ENCODE measurements at regions not wholly inside any gene's neighbourhood (a gene's known extent, or its start where the extent isn't known, plus 50 kb on each side); places are given as distances from the start of the nearest gene placed in this dataset.
"Not testable (repeated sequence)": the region's sequence is repeated elsewhere in the genome, so short reads cannot be mapped to it uniquely, and the experiment has no call there.

- Mint-ChIP-seq H3K36me3 (no peaks in the 10 kb centered on the region), H3K27ac (no peak overlapping the region), H3K9me3 (no peaks in the 10 kb centered on the region), H3K27me3 (peaks cover 5% of the 10 kb centered on the region), H3K4me1 (no peaks in the 10 kb centered on the region), H3K4me3 (no peak overlapping the region)
- no peak for DNase-seq
- CTCF ChIA-PET, result no interaction called here
These were observed 188.9 kb downstream of the ASMT start for GRCh38 chrX:1803741-1804140.

- H3K4me1 Mint-ChIP-seq, result no peaks in the 10 kb centered on the region
- CTCF ChIA-PET, result no interaction called here
- H3K4me3 Mint-ChIP-seq, result no peak overlapping the region
- peaks cover 5% of the 10 kb centered on the region for H3K27me3 Mint-ChIP-seq
- no peaks in the 10 kb centered on the region for H3K9me3 Mint-ChIP-seq
- no peak overlapping the region for H3K27ac Mint-ChIP-seq
- DNase-seq, result no peak
- no peaks in the 10 kb centered on the region for H3K36me3 Mint-ChIP-seq
These were observed 192.5 kb downstream of the ASMT start for GRCh38 chrX:1807301-1807731.

- no peak overlapping the region for H3K4me3 Mint-ChIP-seq
- DNase-seq, result no peak
- H3K9me3 Mint-ChIP-seq, result no peaks in the 10 kb centered on the region
- H3K27ac Mint-ChIP-seq, result no peak overlapping the region
- H3K4me1 Mint-ChIP-seq, result peaks cover 3% of the 10 kb centered on the region
- CTCF ChIA-PET, result no interaction called here
- no peaks in the 10 kb centered on the region for H3K36me3 Mint-ChIP-seq
- peaks cover 5% of the 10 kb centered on the region for H3K27me3 Mint-ChIP-seq
These were observed 194.7 kb downstream of the ASMT start for GRCh38 chrX:1809581-1809980.

GRCh38 chrX:1813809-1814208 is 198.9 kb downstream of the ASMT start:
- H3K4me1 Mint-ChIP-seq, result peaks cover 3% of the 10 kb centered on the region
- no peaks in the 10 kb centered on the region for H3K36me3 Mint-ChIP-seq
- CTCF ChIA-PET, result no interaction called here
- no peak for DNase-seq
- no peak overlapping the region for H3K4me3 Mint-ChIP-seq
- H3K9me3 Mint-ChIP-seq, result peaks cover 13% of the 10 kb centered on the region
- H3K27ac Mint-ChIP-seq, result no peak overlapping the region
- no peaks in the 10 kb centered on the region for H3K27me3 Mint-ChIP-seq

GRCh38 chrX:1815456-1816175 is 200.8 kb downstream of the ASMT start:
- DNase-seq, result no peak
- CTCF ChIA-PET, result no interaction called here
- H3K4me3 Mint-ChIP-seq, result no peak overlapping the region
- peaks cover 3% of the 10 kb centered on the region for H3K4me1 Mint-ChIP-seq
- H3K9me3 Mint-ChIP-seq, result peaks cover 22% of the 10 kb centered on the region
- no peak overlapping the region for H3K27ac Mint-ChIP-seq
- no peaks in the 10 kb centered on the region for H3K36me3 Mint-ChIP-seq
- no peaks in the 10 kb centered on the region for H3K27me3 Mint-ChIP-seq

GRCh38 chrX:1816387-1816982 is 201.6 kb downstream of the ASMT start:
- CTCF ChIA-PET, H3K36me3 Mint-ChIP-seq, H3K27ac Mint-ChIP-seq: not testable (repeated sequence)

GRCh38 chrX:1821846-1822245 is 207.0 kb downstream of the ASMT start:
- Mint-ChIP-seq H3K9me3 (peaks cover 21% of the 10 kb centered on the region), H3K4me1 (no peaks in the 10 kb centered on the region), H3K27ac (no peak overlapping the region), H3K27me3 (no peaks in the 10 kb centered on the region), H3K36me3 (no peaks in the 10 kb centered on the region), H3K4me3 (no peak overlapping the region)
- DNase-seq, result no peak
- CTCF ChIA-PET, result no interaction called here

More at GRCh38 chrX:1816387-1816982, 201.6 kb downstream of the ASMT start:
- not testable (repeated sequence) for DNase-seq, H3K4me3 Mint-ChIP-seq, H3K4me1 Mint-ChIP-seq, H3K27me3 Mint-ChIP-seq
- H3K9me3 Mint-ChIP-seq, result peaks cover 22% of the 10 kb centered on the region

GRCh38 chrX:1824855-1825254 is 210.0 kb downstream of the ASMT start:
- no peak overlapping the region for H3K27ac Mint-ChIP-seq
- no peak for DNase-seq
- no peaks in the 10 kb centered on the region for H3K36me3 Mint-ChIP-seq
- H3K4me3 Mint-ChIP-seq, result no peak overlapping the region
- CTCF ChIA-PET, result no interaction called here
- H3K4me1 Mint-ChIP-seq, result no peaks in the 10 kb centered on the region
- H3K9me3 Mint-ChIP-seq, result peaks cover 8% of the 10 kb centered on the region
- no peaks in the 10 kb centered on the region for H3K27me3 Mint-ChIP-seq

- CTCF ChIA-PET, result no interaction called here
- Mint-ChIP-seq H3K4me3 (no peak overlapping the region), H3K4me1 (no peaks in the 10 kb centered on the region), H3K36me3 (no peaks in the 10 kb centered on the region), H3K27ac (no peak overlapping the region), H3K27me3 (peaks cover 3% of the 10 kb centered on the region), H3K9me3 (peaks cover 4% of the 10 kb centered on the region)
- DNase-seq, result no peak
These were observed 218.9 kb downstream of the ASMT start for GRCh38 chrX:1833656-1834360.

- peaks cover 6% of the 10 kb centered on the region for H3K9me3 Mint-ChIP-seq
- H3K4me1 Mint-ChIP-seq, result no peaks in the 10 kb centered on the region
- no peak overlapping the region for H3K4me3 Mint-ChIP-seq
- no peaks in the 10 kb centered on the region for H3K36me3 Mint-ChIP-seq
- no peak for DNase-seq
- CTCF ChIA-PET, result no interaction called here
- peaks cover 3% of the 10 kb centered on the region for H3K27me3 Mint-ChIP-seq
- H3K27ac Mint-ChIP-seq, result no peak overlapping the region
These were observed 220.2 kb downstream of the ASMT start for GRCh38 chrX:1835056-1835455.

GRCh38 chrX:1836683-1837082 is 221.8 kb downstream of the ASMT start:
- Mint-ChIP-seq H3K27me3 (peaks cover 3% of the 10 kb centered on the region), H3K27ac (no peak overlapping the region), H3K4me3 (no peak overlapping the region), H3K36me3 (no peaks in the 10 kb centered on the region), H3K9me3 (peaks cover 8% of the 10 kb centered on the region), H3K4me1 (no peaks in the 10 kb centered on the region)
- DNase-seq, result no peak
- CTCF ChIA-PET, result no interaction called here

GRCh38 chrX:1841746-1842145 is 226.9 kb downstream of the ASMT start:
- Mint-ChIP-seq H3K36me3 (no peaks in the 10 kb centered on the region), H3K9me3 (peaks cover 8% of the 10 kb centered on the region), H3K27me3 (no peaks in the 10 kb centered on the region), H3K4me1 (no peaks in the 10 kb centered on the region), H3K4me3 (no peak overlapping the region), H3K27ac (no peak overlapping the region)
- CTCF ChIA-PET, result no interaction called here
- no peak for DNase-seq

- CTCF ChIA-PET, DNase-seq, H3K9me3 Mint-ChIP-seq, H3K4me1 Mint-ChIP-seq, H3K27me3 Mint-ChIP-seq, H3K4me3 Mint-ChIP-seq, H3K36me3 Mint-ChIP-seq, H3K27ac Mint-ChIP-seq: not testable (repeated sequence)
These were observed 232.1 kb downstream of the ASMT start for GRCh38 chrX:1847000-1847399.

- CTCF ChIA-PET, H3K27ac Mint-ChIP-seq, DNase-seq, H3K27me3 Mint-ChIP-seq, H3K4me1 Mint-ChIP-seq, H3K36me3 Mint-ChIP-seq, H3K4me3 Mint-ChIP-seq, H3K9me3 Mint-ChIP-seq: not testable (repeated sequence)
These were observed 232.9 kb downstream of the ASMT start for GRCh38 chrX:1847790-1848189.

GRCh38 chrX:1851527-1851926 is 236.7 kb downstream of the ASMT start:
- no peak for DNase-seq
- no peaks in the 10 kb centered on the region for H3K36me3 Mint-ChIP-seq
- no peaks in the 10 kb centered on the region for H3K4me1 Mint-ChIP-seq
- no peak overlapping the region for H3K4me3 Mint-ChIP-seq
- H3K27me3 Mint-ChIP-seq, result peaks cover 4% of the 10 kb centered on the region
- CTCF ChIA-PET, result no interaction called here
- peaks cover 4% of the 10 kb centered on the region for H3K9me3 Mint-ChIP-seq
- H3K27ac Mint-ChIP-seq, result no peak overlapping the region
